ENCODE measurements at regions not wholly inside any gene's neighbourhood (a gene's known extent, or its start where the extent isn't known, plus 50 kb on each side); places are given as distances from the start of the nearest gene placed in this dataset.

DNA sequence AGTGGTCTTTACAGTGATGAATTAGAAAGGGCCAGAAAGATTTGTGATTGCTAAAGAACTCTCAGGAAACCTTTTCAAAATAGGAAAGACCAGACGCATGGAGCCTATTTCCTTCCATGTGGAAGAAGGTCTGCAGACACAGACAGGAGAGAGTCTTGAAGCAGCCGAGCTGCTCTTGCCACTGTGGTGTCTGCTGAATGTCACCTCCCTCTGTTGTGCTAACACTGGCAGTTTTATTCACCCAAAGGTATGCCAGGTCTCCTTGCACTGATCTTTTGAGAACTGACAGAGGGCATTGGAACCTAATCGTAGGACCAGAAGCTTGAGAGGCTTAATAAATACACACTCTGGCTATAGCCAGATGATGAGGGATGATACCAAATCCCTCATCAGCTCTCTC is 108.7 kb downstream of the SREK1 start:
- H3K79me2 ChIP-seq (ENCODE audit: low read depth) = no peaks in the 10 kb centered on the region
- H3K4me1 ChIP-seq (replicated peaks; ENCODE audit: insufficient read depth) = peaks cover 3% of the 10 kb centered on the region
- ChIA-PET CTCF (interaction anchor here (0.6 kb wide), 1 partner anchor 868 kb away, joined by 3 read pairs; no protein-coding TSS in a partner anchor), POLR2A (ENCODE audit: unreplicated experiment) (no interaction called here)
- intact Hi-C loops (cut with micrococcal nuclease; ENCODE audit: unreplicated experiment) = no loop called here
- H3K4me3 ChIP-seq = no peak overlapping the region
- BruUV-seq (replicated peaks) = no TSS peak
- no peaks in the 10 kb centered on the region for H3K27me3 ChIP-seq (ENCODE audit: insufficient read depth, low read depth)
- TF ChIP-seq EZH2 (IDR thresholded peaks at IDR 0.05; ENCODE audit: low read depth) = no peak
- TF ChIP-seq, protein P1, sequence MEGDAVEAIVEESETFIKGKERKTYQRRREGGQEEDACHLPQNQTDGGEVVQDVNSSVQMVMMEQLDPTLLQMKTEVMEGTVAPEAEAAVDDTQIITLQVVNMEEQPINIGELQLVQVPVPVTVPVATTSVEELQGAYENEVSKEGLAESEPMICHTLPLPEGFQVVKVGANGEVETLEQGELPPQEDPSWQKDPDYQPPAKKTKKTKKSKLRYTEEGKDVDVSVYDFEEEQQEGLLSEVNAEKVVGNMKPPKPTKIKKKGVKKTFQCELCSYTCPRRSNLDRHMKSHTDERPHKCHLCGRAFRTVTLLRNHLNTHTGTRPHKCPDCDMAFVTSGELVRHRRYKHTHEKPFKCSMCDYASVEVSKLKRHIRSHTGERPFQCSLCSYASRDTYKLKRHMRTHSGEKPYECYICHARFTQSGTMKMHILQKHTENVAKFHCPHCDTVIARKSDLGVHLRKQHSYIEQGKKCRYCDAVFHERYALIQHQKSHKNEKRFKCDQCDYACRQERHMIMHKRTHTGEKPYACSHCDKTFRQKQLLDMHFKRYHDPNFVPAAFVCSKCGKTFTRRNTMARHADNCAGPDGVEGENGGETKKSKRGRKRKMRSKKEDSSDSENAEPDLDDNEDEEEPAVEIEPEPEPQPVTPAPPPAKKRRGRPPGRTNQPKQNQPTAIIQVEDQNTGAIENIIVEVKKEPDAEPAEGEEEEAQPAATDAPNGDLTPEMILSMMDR (conservative IDR thresholded peaks at IDR 0.05) = no peak
- H3K27ac ChIP-seq = no peak overlapping the region
- no peaks in the 10 kb centered on the region for H4K20me1 ChIP-seq (ENCODE audit: insufficient read depth)
- H3K36me3 ChIP-seq (ENCODE audit: low read depth) = no peaks in the 10 kb centered on the region
- no peaks in the 10 kb centered on the region for H3K9me2 ChIP-seq (ENCODE audit: insufficient read depth)
- H3K4me2 ChIP-seq = no peak overlapping the region
- DNase-seq = no peak
- H3K9me3 ChIP-seq (ENCODE audit: insufficient read depth, low read depth) = no peaks in the 10 kb centered on the region
- H2AFZ ChIP-seq = no peak overlapping the region
- H3F3A ChIP-seq (ENCODE audit: insufficient read depth, low read depth) = no peaks in the 10 kb centered on the region

DNA sequence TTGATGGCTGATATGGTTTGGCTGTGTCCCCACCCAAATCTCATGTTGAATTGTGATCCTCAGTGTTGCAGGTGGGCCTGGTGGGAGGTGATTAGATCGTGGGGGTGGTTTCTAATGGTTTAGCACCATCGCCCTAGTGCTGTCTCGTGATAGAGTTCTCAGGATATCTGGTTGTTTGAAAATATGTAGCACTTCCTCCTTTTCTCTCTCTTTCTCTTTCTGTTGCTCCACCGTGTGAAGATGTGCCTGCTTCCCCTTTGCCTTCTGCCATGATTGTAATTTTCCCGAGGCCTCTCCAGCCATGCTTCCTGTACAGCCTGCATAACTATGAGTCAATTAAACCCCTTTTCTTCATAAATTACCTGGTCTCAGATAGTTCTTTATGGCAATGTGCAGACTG is 111.6 kb downstream of the SREK1 start:
- CTCF ChIA-PET = no interaction called here
- Histone ChIP-seq H3K9me2 (ENCODE audit: insufficient read depth) (no peaks in the 10 kb centered on the region), H3K9me3 (ENCODE audit: insufficient read depth, low read depth) (no peaks in the 10 kb centered on the region), H3K79me2 (ENCODE audit: low read depth) (no peaks in the 10 kb centered on the region), H3F3A (ENCODE audit: insufficient read depth, low read depth) (no peaks in the 10 kb centered on the region), H3K27me3 (ENCODE audit: insufficient read depth, low read depth) (no peaks in the 10 kb centered on the region), H2AFZ (no peak overlapping the region), H3K27ac (no peak overlapping the region), H3K4me2 (no peak overlapping the region), H3K4me3 (no peak overlapping the region), H3K4me1 (replicated peaks; ENCODE audit: insufficient read depth) (no peaks in the 10 kb centered on the region), H4K20me1 (ENCODE audit: insufficient read depth) (no peaks in the 10 kb centered on the region), H3K36me3 (ENCODE audit: low read depth) (no peaks in the 10 kb centered on the region)
- BruUV-seq (replicated peaks) = no TSS peak
- TF ChIP-seq, protein P1 (conservative IDR thresholded peaks at IDR 0.05) = no peak
- TF ChIP-seq EZH2 (IDR thresholded peaks at IDR 0.05; ENCODE audit: low read depth) = no peak
- POLR2A ChIA-PET (ENCODE audit: unreplicated experiment) = no interaction called here
- DNase-seq = no peak
- intact Hi-C loops (cut with micrococcal nuclease; ENCODE audit: unreplicated experiment) = no loop called here

DNA sequence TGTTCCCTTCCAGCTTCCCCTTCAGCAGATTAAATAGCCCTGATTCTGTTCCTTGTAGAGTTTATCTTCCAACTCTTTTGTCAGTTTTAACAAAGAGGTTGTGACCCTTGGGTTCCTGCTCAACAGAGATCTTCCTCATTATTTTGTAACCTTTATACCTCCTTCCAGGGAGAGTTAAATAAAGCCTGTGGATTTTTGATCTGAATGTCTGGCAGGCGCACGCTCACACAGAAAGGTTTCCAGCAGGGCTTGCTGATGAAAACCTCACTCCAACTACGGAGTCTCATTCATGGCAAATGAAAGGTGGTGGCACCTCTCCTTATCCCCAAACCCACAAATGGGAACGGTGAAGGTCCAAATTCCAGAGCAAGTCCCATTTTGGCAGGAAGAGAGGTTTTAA is 129.0 kb downstream of the SREK1 start:
- Histone ChIP-seq H3K27me3 (ENCODE audit: insufficient read depth, low read depth) (no peaks in the 10 kb centered on the region; the same call in 1 of the 2 replicates), H3K27ac (no peak overlapping the region), H3K4me1 (replicated peaks; ENCODE audit: insufficient read depth) (no peaks in the 10 kb centered on the region), H3K36me3 (ENCODE audit: low read depth) (no peaks in the 10 kb centered on the region), H3F3A (ENCODE audit: insufficient read depth, low read depth) (no peaks in the 10 kb centered on the region), H3K4me2 (no peak overlapping the region), H3K9me3 (ENCODE audit: insufficient read depth, low read depth) (no peaks in the 10 kb centered on the region), H3K9me2 (ENCODE audit: insufficient read depth) (no peaks in the 10 kb centered on the region), H3K79me2 (ENCODE audit: low read depth) (no peaks in the 10 kb centered on the region), H4K20me1 (ENCODE audit: insufficient read depth) (no peaks in the 10 kb centered on the region), H3K4me3 (no peak overlapping the region), H2AFZ (no peak overlapping the region)
- ChIA-PET POLR2A (ENCODE audit: unreplicated experiment) (no interaction called here), CTCF (no interaction called here)
- no peak for DNase-seq
- TF ChIP-seq EZH2 (IDR thresholded peaks at IDR 0.05; ENCODE audit: low read depth) = no peak
- TF ChIP-seq, protein P1 (conservative IDR thresholded peaks at IDR 0.05) = no peak
- intact Hi-C loops (cut with micrococcal nuclease; ENCODE audit: unreplicated experiment) = no loop called here
- BruUV-seq (replicated peaks) = no TSS peak

All from PC-9 (cell line).